ENCODE measurements at regions not wholly inside any gene's neighbourhood (a gene's known extent, or its start where the extent isn't known, plus 50 kb on each side); places are given as distances from the start of the nearest gene placed in this dataset.

- TF ChIP-seq CTCF (IDR thresholded peaks at IDR 0.05) (no peak), POLR2A (IDR thresholded peaks at IDR 0.05) (no peak)
- H3K36me3 ChIP-seq: no peaks in the 10 kb centered on the region
- H3K27me3 ChIP-seq: no peaks in the 10 kb centered on the region
- H3K9me3 ChIP-seq: no peaks in the 10 kb centered on the region
- no peak overlapping the region for H3K27ac ChIP-seq
- H3K4me3 ChIP-seq: no peak overlapping the region
- no peaks in the 10 kb centered on the region for H3K4me1 ChIP-seq
- intact Hi-C loops (cut with DNase I; ENCODE audit: low total_unique reads): no loop called here
- DNase-seq: no peak
Measured at GRCh38 chr16:9412915-9413264, 321.4 kb downstream of the HAPSTR1 start.

- Histone ChIP-seq H3K27me3 (no peaks in the 10 kb centered on the region), H3K4me1 (no peaks in the 10 kb centered on the region), H3K36me3 (no peaks in the 10 kb centered on the region), H3K4me3 (no peak overlapping the region), H3K9me3 (no peaks in the 10 kb centered on the region), H3K27ac (no peak overlapping the region)
- no peak for DNase-seq
- no peak for TF ChIP-seq POLR2A (IDR thresholded peaks at IDR 0.05)
- no peak for TF ChIP-seq CTCF (IDR thresholded peaks at IDR 0.05)
- intact Hi-C loops (cut with DNase I; ENCODE audit: low total_unique reads): no loop called here
Measured at GRCh38 chr16:9415545-9415944, 324.1 kb downstream of the HAPSTR1 start.

- TF ChIP-seq POLR2A (IDR thresholded peaks at IDR 0.05) (no peak), CTCF (IDR thresholded peaks at IDR 0.05) (no peak)
- no peaks in the 10 kb centered on the region for H3K9me3 ChIP-seq
- H3K36me3 ChIP-seq: no peaks in the 10 kb centered on the region
- DNase-seq: no peak
- no peaks in the 10 kb centered on the region for H3K27me3 ChIP-seq
- no peak overlapping the region for H3K4me3 ChIP-seq
- no peaks in the 10 kb centered on the region for H3K4me1 ChIP-seq
- H3K27ac ChIP-seq: no peak overlapping the region
- intact Hi-C loops (cut with DNase I; ENCODE audit: low total_unique reads): no loop called here
Measured at GRCh38 chr16:9417898-9418297, 326.5 kb downstream of the HAPSTR1 start.

- Histone ChIP-seq H3K4me1 (no peaks in the 10 kb centered on the region), H3K9me3 (no peaks in the 10 kb centered on the region), H3K36me3 (no peaks in the 10 kb centered on the region), H3K27ac (no peak overlapping the region), H3K4me3 (no peak overlapping the region), H3K27me3 (no peaks in the 10 kb centered on the region)
- intact Hi-C loops (cut with DNase I; ENCODE audit: low total_unique reads): no loop called here
- TF ChIP-seq POLR2A (IDR thresholded peaks at IDR 0.05) (no peak), CTCF (IDR thresholded peaks at IDR 0.05) (no peak)
- no peak for DNase-seq
Measured at GRCh38 chr16:9419161-9419560, 327.7 kb downstream of the HAPSTR1 start.

GRCh38 chr16:9422762-9423513 is 331.5 kb downstream of the HAPSTR1 start:
- no peak for TF ChIP-seq POLR2A (IDR thresholded peaks at IDR 0.05)
- TF ChIP-seq CTCF (IDR thresholded peaks at IDR 0.05): no peak
- H3K4me1 ChIP-seq: no peaks in the 10 kb centered on the region
- H3K4me3 ChIP-seq: no peak overlapping the region
- intact Hi-C loops (cut with DNase I; ENCODE audit: low total_unique reads): no loop called here
- H3K27ac ChIP-seq: no peak overlapping the region
- no peaks in the 10 kb centered on the region for H3K36me3 ChIP-seq
- no peaks in the 10 kb centered on the region for H3K9me3 ChIP-seq
- H3K27me3 ChIP-seq: no peaks in the 10 kb centered on the region
- DNase-seq: no peak

Data from uterus (tissue), 3 donors.